DMS 273 (cell line): ENCODE measurements at regions not wholly inside any gene's neighbourhood (a gene's known extent, or its start where the extent isn't known, plus 50 kb on each side); places are given as distances from the start of the nearest gene placed in this dataset.

Source experiments
- DNase-seq: peaks from one replicate; lab custom pipeline; 2025; ENCODE audit not compliant: unreplicated experiment; lab: John Stamatoyannopoulos, UW

DNA sequence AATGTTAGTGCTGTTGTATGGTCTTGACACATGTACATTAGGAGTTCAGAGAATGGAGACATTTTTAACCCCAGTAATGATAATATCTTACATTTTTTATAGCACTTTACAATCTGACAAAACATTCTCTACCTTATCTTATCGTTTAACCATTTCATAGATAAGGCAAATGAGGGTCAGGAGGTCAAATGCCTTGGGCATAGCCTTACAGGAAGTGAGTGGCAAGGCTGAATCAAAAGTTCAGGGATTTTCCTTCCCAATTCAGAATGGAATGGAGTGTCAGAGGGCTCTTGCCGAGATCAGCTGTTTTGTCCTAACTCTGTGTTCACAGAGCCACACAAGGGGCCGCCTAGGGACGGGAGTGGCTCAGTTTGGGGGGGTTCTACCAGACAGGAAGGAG is 57.6 kb upstream of the AK4 start:
- DNase-seq = no peak

DNA sequence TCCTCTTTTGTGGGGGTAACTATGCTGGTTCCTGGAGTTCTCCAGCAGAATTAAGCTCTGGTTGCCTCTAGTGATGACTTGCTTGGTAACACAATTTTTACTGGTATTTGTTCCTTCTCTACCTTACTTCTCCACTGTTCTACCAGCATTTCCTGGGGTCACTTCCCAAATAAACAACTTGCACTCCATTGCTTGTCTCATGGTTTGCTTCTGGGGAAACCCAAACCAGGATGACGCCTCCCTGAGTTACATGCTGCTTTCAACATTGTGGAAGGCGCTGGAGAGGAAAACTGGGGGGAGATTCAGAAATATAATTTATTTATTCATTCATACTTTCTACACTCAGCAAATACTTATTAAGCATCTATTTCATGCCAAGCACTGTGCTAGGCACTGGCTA is 55.3 kb upstream of the AK4 start:
- no peak for DNase-seq

GRCh38 chr1:65097076-65097475 is 50.9 kb upstream of the AK4 start:
- DNase-seq = no peak
